ENCODE measurements at regions not wholly inside any gene's neighbourhood (a gene's known extent, or its start where the extent isn't known, plus 50 kb on each side); places are given as distances from the start of the nearest gene placed in this dataset.

- no peak for TF ChIP-seq FOXP4 (CRISPR knock-in tag; IDR thresholded peaks at IDR 0.05; ENCODE audit: borderline replicate concordance)
- no peak for TF ChIP-seq YBX1 (IDR thresholded peaks at IDR 0.05)
- TF ChIP-seq ZNF431 (CRISPR knock-in tag; IDR thresholded peaks at IDR 0.05): no peak
- TF ChIP-seq PTRF (tag; IDR thresholded peaks at IDR 0.05): no peak
- TF ChIP-seq ZBTB8A (IDR thresholded peaks at IDR 0.05; ENCODE audit: partially characterized antibody): no peak
- no peak for TF ChIP-seq ZBTB11 (CRISPR knock-in tag; IDR thresholded peaks at IDR 0.05)
- TF ChIP-seq C11orf30 (IDR thresholded peaks at IDR 0.05; ENCODE audit: low read depth): 0 out of 2 replicates have a peak, but pooled peaks have one; percentile 24
- peak; percentile 37 for TF ChIP-seq ZNF316 (IDR thresholded peaks at IDR 0.05)
- TF ChIP-seq ETV1 (tag; conservative IDR thresholded peaks at IDR 0.05; ENCODE audit: low read depth): no peak
- no peak for TF ChIP-seq MBD1 (CRISPR knock-in tag; IDR thresholded peaks at IDR 0.05)
- no peak for TF ChIP-seq ZNF232 (CRISPR knock-in tag; IDR thresholded peaks at IDR 0.05)
- no peak for TF ChIP-seq ZBTB5 (IDR thresholded peaks at IDR 0.05)
- no peak for TF ChIP-seq TCF3 (CRISPR knock-in tag; IDR thresholded peaks at IDR 0.05)
- no peak for TF ChIP-seq ZNF511 (CRISPR knock-in tag; IDR thresholded peaks at IDR 0.05)
- TF ChIP-seq ZNF644 (tag; IDR thresholded peaks at IDR 0.05; ENCODE audit: low read depth): no peak
- no peak for TF ChIP-seq USF1 (CRISPR knock-in tag; IDR thresholded peaks at IDR 0.05)
- TF ChIP-seq NFE2 (IDR thresholded peaks at IDR 0.05; ENCODE audit: low read depth): peak; percentile 65
- TF ChIP-seq ZNF23 (CRISPR knock-in tag; IDR thresholded peaks at IDR 0.05): no peak
- TF ChIP-seq MAFG (tag; conservative IDR thresholded peaks at IDR 0.05): 0 out of 2 replicates have a peak, but pooled peaks have one; percentile 33
Measured at GRCh38 chr3:73187328-73187727, 125.9 kb downstream of the EBLN2 start (continued).

All from K562 (cell line).